ENCODE measurements at regions not wholly inside any gene's neighbourhood (a gene's known extent, or its start where the extent isn't known, plus 50 kb on each side); places are given as distances from the start of the nearest gene placed in this dataset.

- TF ChIP-seq SUZ12 (IDR thresholded peaks at IDR 0.05) (no peak), LEF1 (IDR thresholded peaks at IDR 0.05; ENCODE audit: borderline replicate concordance) (no peak), NFRKB (IDR thresholded peaks at IDR 0.05) (no peak), ELF4 (IDR thresholded peaks at IDR 0.05) (no peak), TARDBP (IDR thresholded peaks at IDR 0.05) (no peak), BHLHE40 (IDR thresholded peaks at IDR 0.05; ENCODE audit: borderline replicate concordance) (no peak), FOXM1 (IDR thresholded peaks at IDR 0.05; ENCODE audit: borderline replicate concordance) (no peak), HDGF (IDR thresholded peaks at IDR 0.05; ENCODE audit: borderline replicate concordance) (no peak), SP1 (IDR thresholded peaks at IDR 0.05) (no peak), FOXA1 (IDR thresholded peaks at IDR 0.05) (no peak), L3MBTL2 (conservative IDR thresholded peaks at IDR 0.05) (no peak)
- TF ChIP-seq, protein P1, sequence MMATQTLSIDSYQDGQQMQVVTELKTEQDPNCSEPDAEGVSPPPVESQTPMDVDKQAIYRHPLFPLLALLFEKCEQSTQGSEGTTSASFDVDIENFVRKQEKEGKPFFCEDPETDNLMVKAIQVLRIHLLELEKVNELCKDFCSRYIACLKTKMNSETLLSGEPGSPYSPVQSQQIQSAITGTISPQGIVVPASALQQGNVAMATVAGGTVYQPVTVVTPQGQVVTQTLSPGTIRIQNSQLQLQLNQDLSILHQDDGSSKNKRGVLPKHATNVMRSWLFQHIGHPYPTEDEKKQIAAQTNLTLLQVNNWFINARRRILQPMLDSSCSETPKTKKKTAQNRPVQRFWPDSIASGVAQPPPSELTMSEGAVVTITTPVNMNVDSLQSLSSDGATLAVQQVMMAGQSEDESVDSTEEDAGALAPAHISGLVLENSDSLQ (IDR thresholded peaks at IDR 0.05): no peak
Observed at GRCh38 chr5:102018279-102018678, 277.8 kb downstream of the SLCO4C1 start.

Data from HEK293T (cell line).